ENCODE measurements at regions not wholly inside any gene's neighbourhood (a gene's known extent, or its start where the extent isn't known, plus 50 kb on each side); places are given as distances from the start of the nearest gene placed in this dataset.
A peak's percentile ranks its signal among the peaks of the same experiment; 100 is the strongest.

DNA sequence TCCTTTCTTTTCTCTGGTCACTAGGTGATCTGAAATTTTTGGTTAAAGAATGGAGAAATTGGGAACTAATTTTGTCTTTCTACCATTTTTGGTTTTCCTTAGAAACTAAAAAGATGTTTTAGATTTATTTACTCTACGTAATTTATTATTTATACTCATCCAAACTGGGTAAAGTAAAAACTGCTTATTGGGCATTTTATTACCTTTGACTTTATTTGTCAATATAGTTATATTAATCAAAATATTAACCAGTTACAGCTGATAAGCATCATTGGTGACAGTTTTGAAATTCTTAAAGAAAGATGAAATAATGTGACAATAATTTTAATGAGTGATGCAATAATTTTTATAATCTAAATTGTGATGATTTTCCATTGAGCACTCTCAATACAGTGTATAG is 502.0 kb upstream of the RAG2 start:
- ChIA-PET CTCF (no interaction called here), POLR2A (no interaction called here)
- no peak overlapping the region for H3K4me3 ChIP-seq
- TF ChIP-seq RCOR1 (IDR thresholded peaks at IDR 0.05; ENCODE audit: low read depth, low read length) (no peak), MAFK (IDR thresholded peaks at IDR 0.05; ENCODE audit: partially characterized antibody) (peak; percentile 69), EHMT2 (IDR thresholded peaks at IDR 0.05; ENCODE audit: low read depth) (no peak)
- H3K9me3 ChIP-seq, result no peaks in the 10 kb centered on the region
- H3K4me1 ChIP-seq, result no peaks in the 10 kb centered on the region
- DNase-seq (ENCODE audit: low read depth in 1 of 2, low spot score in 1 of 2), result no peak
- H3K4me2 ChIP-seq, result no peak overlapping the region
- WGBS (ENCODE audit: missing lambda C conversion rate), result 0% methylated on average over 1 of the region's 1 CpG
- no peak for FAIRE-seq
- H3K27ac ChIP-seq, result no peak overlapping the region
- no peak for ATAC-seq

GRCh38 chr11:37092487-37092886 is 494.5 kb upstream of the RAG2 start:
- DNase-seq (ENCODE audit: low read depth in 1 of 2, low spot score in 1 of 2), result no peak
- ATAC-seq, result no peak
- CTCF ChIA-PET, result no interaction called here
- 1% methylated on average over 2 of the region's 2 CpGs for WGBS (ENCODE audit: missing lambda C conversion rate)
- H3K4me1 ChIP-seq, result no peaks in the 10 kb centered on the region
- no peaks in the 10 kb centered on the region for H3K9me3 ChIP-seq
- H3K4me3 ChIP-seq, result no peak overlapping the region
- FAIRE-seq, result no peak
- POLR2A ChIA-PET, result no interaction called here
- TF ChIP-seq CEBPB (IDR thresholded peaks at IDR 0.05) (no peak), USF2 (IDR thresholded peaks at IDR 0.05) (no peak), ZC3H11A (IDR thresholded peaks at IDR 0.05) (no peak), RCOR1 (IDR thresholded peaks at IDR 0.05; ENCODE audit: low read depth, low read length) (no peak), POLR2A (IDR thresholded peaks at IDR 0.05; ENCODE audit: low read length) (no peak), POLR2AphosphoS2 (conservative IDR thresholded peaks at IDR 0.05; ENCODE audit: low read length) (no peak), CBX2 (IDR thresholded peaks at IDR 0.05; ENCODE audit: borderline replicate concordance, low read depth) (no peak), EHMT2 (IDR thresholded peaks at IDR 0.05; ENCODE audit: low read depth) (no peak), HDAC2 (IDR thresholded peaks at IDR 0.05) (no peak), HOXB13 (CRISPR knock-in tag; IDR thresholded peaks at IDR 0.05; ENCODE audit: low read depth) (no peak), ZFP36 (IDR thresholded peaks at IDR 0.05; ENCODE audit: borderline replicate concordance, partially characterized antibody) (no peak), NPAS2 (CRISPR knock-in tag; IDR thresholded peaks at IDR 0.05; ENCODE audit: borderline replicate concordance) (no peak), RNF2 (IDR thresholded peaks at IDR 0.05; ENCODE audit: borderline replicate concordance, low read depth) (no peak), HOXA7 (CRISPR knock-in tag; IDR thresholded peaks at IDR 0.05) (no peak), SMC3 (IDR thresholded peaks at IDR 0.05) (no peak), EHF (CRISPR knock-in tag; IDR thresholded peaks at IDR 0.05) (no peak)
- TF ChIP-seq, protein P1, sequence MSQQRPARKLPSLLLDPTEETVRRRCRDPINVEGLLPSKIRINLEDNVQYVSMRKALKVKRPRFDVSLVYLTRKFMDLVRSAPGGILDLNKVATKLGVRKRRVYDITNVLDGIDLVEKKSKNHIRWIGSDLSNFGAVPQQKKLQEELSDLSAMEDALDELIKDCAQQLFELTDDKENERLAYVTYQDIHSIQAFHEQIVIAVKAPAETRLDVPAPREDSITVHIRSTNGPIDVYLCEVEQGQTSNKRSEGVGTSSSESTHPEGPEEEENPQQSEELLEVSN (IDR thresholded peaks at IDR 0.05; ENCODE audit: borderline replicate concordance, low read depth), result no peak
- TF ChIP-seq, protein P2, sequence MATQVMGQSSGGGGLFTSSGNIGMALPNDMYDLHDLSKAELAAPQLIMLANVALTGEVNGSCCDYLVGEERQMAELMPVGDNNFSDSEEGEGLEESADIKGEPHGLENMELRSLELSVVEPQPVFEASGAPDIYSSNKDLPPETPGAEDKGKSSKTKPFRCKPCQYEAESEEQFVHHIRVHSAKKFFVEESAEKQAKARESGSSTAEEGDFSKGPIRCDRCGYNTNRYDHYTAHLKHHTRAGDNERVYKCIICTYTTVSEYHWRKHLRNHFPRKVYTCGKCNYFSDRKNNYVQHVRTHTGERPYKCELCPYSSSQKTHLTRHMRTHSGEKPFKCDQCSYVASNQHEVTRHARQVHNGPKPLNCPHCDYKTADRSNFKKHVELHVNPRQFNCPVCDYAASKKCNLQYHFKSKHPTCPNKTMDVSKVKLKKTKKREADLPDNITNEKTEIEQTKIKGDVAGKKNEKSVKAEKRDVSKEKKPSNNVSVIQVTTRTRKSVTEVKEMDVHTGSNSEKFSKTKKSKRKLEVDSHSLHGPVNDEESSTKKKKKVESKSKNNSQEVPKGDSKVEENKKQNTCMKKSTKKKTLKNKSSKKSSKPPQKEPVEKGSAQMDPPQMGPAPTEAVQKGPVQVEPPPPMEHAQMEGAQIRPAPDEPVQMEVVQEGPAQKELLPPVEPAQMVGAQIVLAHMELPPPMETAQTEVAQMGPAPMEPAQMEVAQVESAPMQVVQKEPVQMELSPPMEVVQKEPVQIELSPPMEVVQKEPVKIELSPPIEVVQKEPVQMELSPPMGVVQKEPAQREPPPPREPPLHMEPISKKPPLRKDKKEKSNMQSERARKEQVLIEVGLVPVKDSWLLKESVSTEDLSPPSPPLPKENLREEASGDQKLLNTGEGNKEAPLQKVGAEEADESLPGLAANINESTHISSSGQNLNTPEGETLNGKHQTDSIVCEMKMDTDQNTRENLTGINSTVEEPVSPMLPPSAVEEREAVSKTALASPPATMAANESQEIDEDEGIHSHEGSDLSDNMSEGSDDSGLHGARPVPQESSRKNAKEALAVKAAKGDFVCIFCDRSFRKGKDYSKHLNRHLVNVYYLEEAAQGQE (IDR thresholded peaks at IDR 0.05), result no peak
- TF ChIP-seq, protein P3, sequence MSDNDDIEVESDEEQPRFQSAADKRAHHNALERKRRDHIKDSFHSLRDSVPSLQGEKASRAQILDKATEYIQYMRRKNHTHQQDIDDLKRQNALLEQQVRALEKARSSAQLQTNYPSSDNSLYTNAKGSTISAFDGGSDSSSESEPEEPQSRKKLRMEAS (IDR thresholded peaks at IDR 0.05), result no peak
- no peak overlapping the region for H3K4me2 ChIP-seq
- no peak overlapping the region for H3K27ac ChIP-seq

DNA sequence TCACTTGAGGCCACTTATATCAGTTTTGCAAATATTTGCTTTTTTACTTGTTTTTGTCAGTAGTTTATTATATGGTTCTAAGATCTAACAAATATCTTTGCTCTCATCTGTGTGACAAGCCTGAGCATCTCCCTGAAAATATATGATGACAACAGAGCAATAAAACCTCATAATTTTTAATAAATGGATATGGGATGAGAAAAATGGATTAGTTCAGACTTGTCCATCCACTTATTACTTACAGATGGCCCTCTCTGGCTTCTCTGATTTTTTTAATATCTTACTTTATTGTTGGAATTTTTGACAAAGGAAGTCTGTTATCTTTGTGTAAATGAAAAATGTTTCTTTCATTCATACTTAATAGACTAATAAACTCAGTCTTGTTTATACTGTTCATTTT is 491.4 kb upstream of the RAG2 start:
- no peak for ATAC-seq
- Histone ChIP-seq H3K4me1 (no peaks in the 10 kb centered on the region), H3K9me3 (no peaks in the 10 kb centered on the region), H3K27ac (no peak overlapping the region), H3K4me3 (no peak overlapping the region), H3K4me2 (no peak overlapping the region)
- no peak for TF ChIP-seq ZSCAN20 (CRISPR knock-in tag; IDR thresholded peaks at IDR 0.05)
- ChIA-PET CTCF (no interaction called here), POLR2A (no interaction called here)
- DNase-seq (ENCODE audit: low read depth in 1 of 2, low spot score in 1 of 2), result no peak
- no peak for FAIRE-seq
